ENCODE measurements at regions not wholly inside any gene's neighbourhood (a gene's known extent, or its start where the extent isn't known, plus 50 kb on each side); places are given as distances from the start of the nearest gene placed in this dataset.

GRCh38 chr22:47847131-47847890 lies 1084.9 kb downstream of the TBC1D22A start:
- DNase-seq = peak in 2 of 56 donors; percentile 6 to 9

- DNase-seq = no peak
Measured at GRCh38 chr22:47846206-47846605, 1083.8 kb downstream of the TBC1D22A start.

- no peak for DNase-seq
Measured at GRCh38 chr22:47842119-47842518, 1079.7 kb downstream of the TBC1D22A start.

GRCh38 chr22:47841156-47841555 lies 1078.7 kb downstream of the TBC1D22A start:
- no peak for DNase-seq

- no peak for DNase-seq
Measured at GRCh38 chr22:47839595-47840227, 1077.3 kb downstream of the TBC1D22A start.

GRCh38 chr22:47837703-47838102 lies 1075.3 kb downstream of the TBC1D22A start:
- DNase-seq = no peak

- no peak for DNase-seq
Measured at GRCh38 chr22:47836957-47837356, 1074.5 kb downstream of the TBC1D22A start.

- DNase-seq = no peak
Measured at GRCh38 chr22:47835726-47836125, 1073.3 kb downstream of the TBC1D22A start.

GRCh38 chr22:47826016-47826415 lies 1063.6 kb downstream of the TBC1D22A start:
- no peak for DNase-seq

- no peak for DNase-seq
Measured at GRCh38 chr22:47822422-47822821, 1060.0 kb downstream of the TBC1D22A start.

- DNase-seq = no peak
Measured at GRCh38 chr22:47818496-47818895, 1056.0 kb downstream of the TBC1D22A start.

- no peak for DNase-seq
Measured at GRCh38 chr22:47817380-47817779, 1054.9 kb downstream of the TBC1D22A start.

GRCh38 chr22:47816863-47817210 lies 1054.4 kb downstream of the TBC1D22A start:
- no peak for DNase-seq

GRCh38 chr22:47816121-47816862 lies 1053.8 kb downstream of the TBC1D22A start:
- DNase-seq = no peak

- no peak for DNase-seq
Measured at GRCh38 chr22:47814474-47814873, 1052.0 kb downstream of the TBC1D22A start.

- no peak for DNase-seq
Measured at GRCh38 chr22:47813661-47814060, 1051.2 kb downstream of the TBC1D22A start.

- no peak for DNase-seq
Measured at GRCh38 chr22:47811971-47812370, 1049.5 kb downstream of the TBC1D22A start.

- no peak for DNase-seq
Measured at GRCh38 chr22:47810505-47811500, 1048.4 kb downstream of the TBC1D22A start.

GRCh38 chr22:47808886-47809620 lies 1046.6 kb downstream of the TBC1D22A start:
- no peak for DNase-seq

- no peak for DNase-seq
Measured at GRCh38 chr22:47808236-47808635, 1045.8 kb downstream of the TBC1D22A start.

All from amygdala (tissue), 56 donors.